ENCODE measurements at regions not wholly inside any gene's neighbourhood (a gene's known extent, or its start where the extent isn't known, plus 50 kb on each side); places are given as distances from the start of the nearest gene placed in this dataset.

DNA sequence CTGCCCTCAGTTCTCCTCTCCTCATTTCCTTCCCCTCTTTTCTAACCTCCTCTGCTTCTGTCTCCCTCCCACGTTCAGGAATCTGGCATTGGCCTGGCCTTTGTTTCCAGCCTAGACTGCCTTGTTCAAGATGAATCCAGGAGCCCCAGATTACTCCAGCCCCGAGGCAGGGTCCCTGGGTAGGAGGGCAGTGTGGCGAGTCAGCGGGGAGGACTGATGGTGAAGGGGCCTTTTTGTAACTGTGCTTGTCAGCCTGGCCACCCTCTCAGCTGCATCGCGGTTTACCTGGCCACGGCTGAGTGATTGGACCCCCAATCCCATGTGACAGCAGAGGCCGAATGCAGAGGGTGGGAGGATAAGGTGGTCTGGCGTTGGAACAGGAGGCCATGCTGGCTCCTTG lies 96.1 kb upstream of the SHH start:
- TF ChIP-seq RAD21 (IDR thresholded peaks at IDR 0.05; ENCODE audit: low read depth): no peak
- no peak for TF ChIP-seq TAF1 (IDR thresholded peaks at IDR 0.05; ENCODE audit: low read depth)
- no peak for TF ChIP-seq EP300 (IDR thresholded peaks at IDR 0.05; ENCODE audit: borderline replicate concordance)
- no peak for TF ChIP-seq YY1 (IDR thresholded peaks at IDR 0.05; ENCODE audit: low read depth)
- TF ChIP-seq, protein P1, sequence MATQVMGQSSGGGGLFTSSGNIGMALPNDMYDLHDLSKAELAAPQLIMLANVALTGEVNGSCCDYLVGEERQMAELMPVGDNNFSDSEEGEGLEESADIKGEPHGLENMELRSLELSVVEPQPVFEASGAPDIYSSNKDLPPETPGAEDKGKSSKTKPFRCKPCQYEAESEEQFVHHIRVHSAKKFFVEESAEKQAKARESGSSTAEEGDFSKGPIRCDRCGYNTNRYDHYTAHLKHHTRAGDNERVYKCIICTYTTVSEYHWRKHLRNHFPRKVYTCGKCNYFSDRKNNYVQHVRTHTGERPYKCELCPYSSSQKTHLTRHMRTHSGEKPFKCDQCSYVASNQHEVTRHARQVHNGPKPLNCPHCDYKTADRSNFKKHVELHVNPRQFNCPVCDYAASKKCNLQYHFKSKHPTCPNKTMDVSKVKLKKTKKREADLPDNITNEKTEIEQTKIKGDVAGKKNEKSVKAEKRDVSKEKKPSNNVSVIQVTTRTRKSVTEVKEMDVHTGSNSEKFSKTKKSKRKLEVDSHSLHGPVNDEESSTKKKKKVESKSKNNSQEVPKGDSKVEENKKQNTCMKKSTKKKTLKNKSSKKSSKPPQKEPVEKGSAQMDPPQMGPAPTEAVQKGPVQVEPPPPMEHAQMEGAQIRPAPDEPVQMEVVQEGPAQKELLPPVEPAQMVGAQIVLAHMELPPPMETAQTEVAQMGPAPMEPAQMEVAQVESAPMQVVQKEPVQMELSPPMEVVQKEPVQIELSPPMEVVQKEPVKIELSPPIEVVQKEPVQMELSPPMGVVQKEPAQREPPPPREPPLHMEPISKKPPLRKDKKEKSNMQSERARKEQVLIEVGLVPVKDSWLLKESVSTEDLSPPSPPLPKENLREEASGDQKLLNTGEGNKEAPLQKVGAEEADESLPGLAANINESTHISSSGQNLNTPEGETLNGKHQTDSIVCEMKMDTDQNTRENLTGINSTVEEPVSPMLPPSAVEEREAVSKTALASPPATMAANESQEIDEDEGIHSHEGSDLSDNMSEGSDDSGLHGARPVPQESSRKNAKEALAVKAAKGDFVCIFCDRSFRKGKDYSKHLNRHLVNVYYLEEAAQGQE (IDR thresholded peaks at IDR 0.05; ENCODE audit: low read depth): no peak
- TF ChIP-seq TEAD4 (IDR thresholded peaks at IDR 0.05): no peak
- TF ChIP-seq CREB1 (IDR thresholded peaks at IDR 0.05; ENCODE audit: low read depth): no peak
- TF ChIP-seq, protein P2, sequence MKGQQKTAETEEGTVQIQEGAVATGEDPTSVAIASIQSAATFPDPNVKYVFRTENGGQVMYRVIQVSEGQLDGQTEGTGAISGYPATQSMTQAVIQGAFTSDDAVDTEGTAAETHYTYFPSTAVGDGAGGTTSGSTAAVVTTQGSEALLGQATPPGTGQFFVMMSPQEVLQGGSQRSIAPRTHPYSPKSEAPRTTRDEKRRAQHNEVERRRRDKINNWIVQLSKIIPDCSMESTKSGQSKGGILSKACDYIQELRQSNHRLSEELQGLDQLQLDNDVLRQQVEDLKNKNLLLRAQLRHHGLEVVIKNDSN (IDR thresholded peaks at IDR 0.05): no peak

Data from Ishikawa (cell line).